ENCODE measurements at regions not wholly inside any gene's neighbourhood (a gene's known extent, or its start where the extent isn't known, plus 50 kb on each side); places are given as distances from the start of the nearest gene placed in this dataset.

GRCh38 chr6:119565893-119566292 is 216.3 kb upstream of the MAN1A1 start:
- TF ChIP-seq CTCF (IDR thresholded peaks at IDR 0.05; ENCODE audit: low read depth, low read length, missing control alignments) = no peak
- in situ Hi-C loops (cut with HindIII; ENCODE audit: low sequenced_read_pairs) = no loop called here
- no peak for DNase-seq (ENCODE audit: low read depth)
- no peak overlapping the region for H3K4me3 ChIP-seq (ENCODE audit: low read depth, low read length)

- in situ Hi-C loops (cut with HindIII; ENCODE audit: low sequenced_read_pairs) = no loop called here
These were observed 212.6 kb upstream of the MAN1A1 start for GRCh38 chr6:119562168-119562567.

GRCh38 chr6:119559586-119559985 is 210.0 kb upstream of the MAN1A1 start:
- TF ChIP-seq CTCF (IDR thresholded peaks at IDR 0.05; ENCODE audit: low read depth, low read length, missing control alignments) = no peak
- no peak overlapping the region for H3K4me3 ChIP-seq (ENCODE audit: low read depth, low read length)
- in situ Hi-C loops (cut with HindIII; ENCODE audit: low sequenced_read_pairs) = no loop called here
- DNase-seq (ENCODE audit: low read depth) = no peak

More at GRCh38 chr6:119562168-119562567, 212.6 kb upstream of the MAN1A1 start:
- DNase-seq (ENCODE audit: low read depth) = no peak
- no peak overlapping the region for H3K4me3 ChIP-seq (ENCODE audit: low read depth, low read length)
- no peak for TF ChIP-seq CTCF (IDR thresholded peaks at IDR 0.05; ENCODE audit: low read depth, low read length, missing control alignments)

- no peak for TF ChIP-seq CTCF (IDR thresholded peaks at IDR 0.05; ENCODE audit: low read depth, low read length, missing control alignments)
- DNase-seq (ENCODE audit: low read depth) = no peak
- in situ Hi-C loops (cut with HindIII; ENCODE audit: low sequenced_read_pairs) = no loop called here
- no peak overlapping the region for H3K4me3 ChIP-seq (ENCODE audit: low read depth, low read length)
These were observed 207.7 kb upstream of the MAN1A1 start for GRCh38 chr6:119557239-119557638.

GRCh38 chr6:119552021-119552420 is 202.5 kb upstream of the MAN1A1 start:
- no peak overlapping the region for H3K4me3 ChIP-seq (ENCODE audit: low read depth, low read length)
- in situ Hi-C loops (cut with HindIII; ENCODE audit: low sequenced_read_pairs) = no loop called here
- no peak for TF ChIP-seq CTCF (IDR thresholded peaks at IDR 0.05; ENCODE audit: low read depth, low read length, missing control alignments)
- no peak for DNase-seq (ENCODE audit: low read depth)

GRCh38 chr6:119547024-119547423 is 197.5 kb upstream of the MAN1A1 start:
- no peak for DNase-seq (ENCODE audit: low read depth)
- in situ Hi-C loops (cut with HindIII; ENCODE audit: low sequenced_read_pairs) = no loop called here
- no peak for TF ChIP-seq CTCF (IDR thresholded peaks at IDR 0.05; ENCODE audit: low read depth, low read length, missing control alignments)

GRCh38 chr6:119545245-119545644 is 195.7 kb upstream of the MAN1A1 start:
- H3K4me3 ChIP-seq (ENCODE audit: low read depth, low read length) = no peak overlapping the region
- in situ Hi-C loops (cut with HindIII; ENCODE audit: low sequenced_read_pairs) = no loop called here
- no peak for DNase-seq (ENCODE audit: low read depth)
- no peak for TF ChIP-seq CTCF (IDR thresholded peaks at IDR 0.05; ENCODE audit: low read depth, low read length, missing control alignments)

More at GRCh38 chr6:119547024-119547423, 197.5 kb upstream of the MAN1A1 start:
- H3K4me3 ChIP-seq (ENCODE audit: low read depth, low read length) = no peak overlapping the region
